HG03457 (cell line): ENCODE measurements at regions not wholly inside any gene's neighbourhood (a gene's known extent, or its start where the extent isn't known, plus 50 kb on each side); places are given as distances from the start of the nearest gene placed in this dataset.
A peak's percentile ranks its signal among the peaks of the same experiment; 100 is the strongest.
"Not testable (repeated sequence)": the region's sequence is repeated elsewhere in the genome, so short reads cannot be mapped to it uniquely, and the experiment has no call there.

ENCODE experiments used
- ATAC-seq: cut with Tn5 transposase; IDR thresholded peaks from one replicate; pipeline ENCODE4 v1.9.1; 2021; ENCODE audit warnings: moderate number of reproducible peaks; ENCODE audit not compliant: unreplicated experiment

DNA sequence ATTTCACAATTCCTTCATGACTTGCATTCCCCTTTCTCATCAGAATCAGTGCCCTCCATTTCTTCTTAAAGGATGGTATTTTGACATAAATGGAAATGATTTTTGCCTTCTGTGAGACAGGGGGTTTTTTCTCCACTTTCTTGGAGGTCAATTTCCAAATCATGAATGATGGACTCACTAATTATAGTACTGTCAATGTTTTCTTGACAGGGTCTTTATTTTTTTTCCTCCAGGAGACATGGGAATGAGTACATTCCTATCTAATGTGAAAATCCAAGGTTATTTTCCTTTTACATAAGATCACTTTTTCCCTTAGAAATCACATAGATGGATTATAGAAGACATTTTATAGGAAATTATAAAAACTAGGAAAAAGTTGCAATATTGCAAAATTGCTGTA lies 141.7 kb downstream of the SPATA31A6 start:
- ATAC-seq, result not testable (repeated sequence)

DNA sequence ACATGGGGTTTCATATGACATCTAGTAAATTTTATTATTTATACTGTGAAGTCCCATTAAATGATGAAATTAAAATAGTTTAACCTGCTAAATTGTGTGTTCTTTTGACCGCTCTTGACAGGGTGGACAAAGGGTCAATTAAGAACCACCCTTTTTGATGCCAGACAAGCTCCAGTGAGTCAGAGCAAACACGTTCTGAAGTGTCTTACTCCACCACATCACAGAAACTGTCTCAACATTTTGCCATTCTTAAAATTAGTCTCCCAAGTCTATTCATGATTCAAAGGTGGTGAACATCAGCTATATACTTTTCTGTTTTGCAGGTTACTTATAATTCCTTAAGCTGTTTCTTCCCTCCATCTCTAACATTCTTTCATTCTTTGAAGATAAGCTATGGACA lies 142.1 kb downstream of the SPATA31A6 start:
- not testable (repeated sequence) for ATAC-seq

DNA sequence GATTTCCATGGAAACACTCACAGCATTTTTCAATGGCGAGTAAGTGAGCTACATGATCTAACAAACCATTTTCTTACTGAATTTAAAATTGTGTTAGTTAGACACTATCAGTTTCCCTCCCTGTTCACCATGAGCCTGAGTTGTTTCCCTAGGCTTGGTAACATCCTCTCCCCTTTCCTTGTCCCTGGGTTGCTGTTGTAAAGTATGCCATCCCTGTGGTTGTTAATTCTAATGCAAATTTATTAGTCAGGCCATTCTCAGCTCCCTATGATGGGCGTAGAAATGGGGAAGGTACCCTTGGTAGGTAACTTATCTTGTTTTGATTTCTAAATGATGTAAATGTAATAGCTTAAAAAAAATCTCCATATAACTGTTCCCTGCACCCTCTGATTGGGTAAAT lies 143.0 kb downstream of the SPATA31A6 start:
- not testable (repeated sequence) for ATAC-seq

DNA sequence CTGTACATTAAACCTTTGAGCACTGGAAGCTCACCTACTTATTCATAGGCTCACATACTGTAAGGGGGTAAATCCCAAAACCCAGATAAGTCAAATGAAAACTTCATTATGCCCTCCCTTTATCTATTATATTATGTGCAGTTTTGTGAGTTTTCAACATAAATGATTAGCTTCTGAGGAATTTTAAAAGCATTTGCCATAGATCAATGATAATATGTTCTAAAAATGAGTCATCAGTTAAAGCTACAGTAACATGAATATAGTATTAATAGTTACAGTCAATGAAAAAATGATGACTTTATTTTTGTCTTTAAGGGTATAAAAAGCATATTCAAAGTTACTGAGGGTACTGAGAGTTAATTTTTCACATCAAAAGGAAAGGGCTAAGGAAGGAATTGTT lies 151.9 kb downstream of the SPATA31A6 start:
- not testable (repeated sequence) for ATAC-seq

DNA sequence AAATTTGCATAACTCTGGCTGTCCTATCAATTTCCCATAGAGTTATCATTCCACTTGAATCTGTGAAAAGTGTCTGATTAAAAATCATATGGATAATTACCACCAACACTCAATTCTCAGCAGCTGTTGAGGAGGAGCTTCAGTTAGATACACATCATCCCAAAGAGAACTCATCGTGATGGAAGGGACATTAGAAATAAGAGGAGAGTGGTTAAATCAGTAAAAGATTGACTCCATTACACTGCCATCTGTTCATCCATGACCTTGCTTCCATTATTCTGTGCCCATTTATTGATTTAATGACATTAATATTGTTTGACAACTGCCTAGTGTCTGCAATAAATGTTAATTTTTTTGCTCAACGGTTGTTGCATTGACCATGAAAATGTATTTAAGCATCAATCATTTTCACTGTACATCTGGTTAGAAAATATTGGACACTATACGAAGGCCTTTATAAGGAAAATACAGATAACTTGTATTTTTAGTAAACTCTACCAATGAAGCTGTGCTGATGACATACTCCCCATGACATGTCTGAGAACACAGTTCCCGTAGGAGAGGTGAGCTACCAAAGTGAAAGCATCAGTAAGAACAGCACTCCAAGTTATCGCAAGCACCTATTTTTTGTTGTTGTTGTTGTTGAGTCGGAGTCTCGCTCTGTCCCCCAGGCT lies 152.7 kb downstream of the SPATA31A6 start:
- ATAC-seq, result not testable (repeated sequence)

DNA sequence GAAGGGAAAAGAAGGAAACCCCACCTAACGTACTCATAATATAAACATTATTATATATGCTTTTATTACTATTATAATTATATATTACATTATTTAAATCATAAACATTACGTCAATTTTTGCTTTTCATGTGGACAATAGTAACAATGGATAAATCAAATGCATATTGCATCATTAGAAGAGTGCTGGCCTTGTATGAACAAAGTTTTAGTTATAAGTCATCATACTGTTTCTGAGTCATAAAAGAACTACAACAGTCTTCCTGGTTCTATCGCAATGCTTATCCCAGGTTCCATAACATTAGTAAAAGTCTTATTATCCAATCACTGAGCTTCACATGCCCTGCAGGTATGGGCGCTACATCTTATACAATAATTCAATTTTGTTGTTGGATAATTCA lies 154.8 kb downstream of the SPATA31A6 start:
- ATAC-seq, result not testable (repeated sequence)

DNA sequence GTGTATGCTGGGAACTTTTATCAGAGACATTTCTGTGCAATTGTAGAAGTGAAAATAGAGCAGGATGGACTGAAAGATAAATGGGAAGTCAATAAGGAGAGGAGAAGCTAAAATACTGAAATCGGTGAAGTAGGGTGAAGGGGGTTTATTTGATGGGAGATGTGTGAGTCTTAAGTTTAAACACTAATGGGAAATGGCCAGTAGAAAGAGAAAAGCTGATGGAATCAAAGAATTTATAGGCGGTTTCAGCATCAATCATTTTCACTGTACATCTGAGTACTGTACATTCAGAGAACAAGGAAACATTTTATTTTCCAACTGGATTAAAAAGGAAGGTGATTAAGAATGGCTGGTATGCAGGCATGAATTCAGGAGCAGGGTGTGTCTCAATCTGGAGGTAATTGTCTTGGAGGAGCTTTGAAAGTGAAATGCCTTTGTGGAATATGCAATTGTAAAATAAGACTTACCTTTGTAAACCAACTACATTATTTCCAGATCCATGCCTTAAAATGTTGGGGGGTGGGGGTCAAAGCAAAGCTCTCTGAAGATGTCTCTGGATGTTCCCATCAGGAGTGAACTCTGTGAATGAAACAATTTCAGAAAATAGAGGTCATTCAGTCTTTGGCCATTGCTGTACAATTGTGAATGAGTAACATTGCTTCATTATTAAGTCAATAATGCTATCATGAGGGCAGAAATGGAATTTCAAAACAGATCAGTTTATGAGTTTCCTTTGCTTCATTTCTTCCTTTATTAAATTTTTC lies 156.4 kb downstream of the SPATA31A6 start:
- not testable (repeated sequence) for ATAC-seq

DNA sequence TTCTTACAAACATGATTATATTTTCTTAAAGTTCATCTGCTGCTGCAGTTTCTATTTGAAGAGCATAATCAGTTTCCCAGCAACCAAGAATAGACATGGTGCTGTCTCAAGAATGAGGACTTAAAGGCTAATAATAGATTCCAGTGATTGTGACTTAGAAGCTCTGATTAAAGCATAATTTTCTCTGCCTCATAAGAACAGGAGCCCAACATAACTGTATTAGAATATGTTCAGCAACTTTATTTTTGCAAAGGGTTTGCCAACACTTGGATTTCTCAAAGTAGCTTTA lies 156.9 kb downstream of the SPATA31A6 start:
- not testable (repeated sequence) for ATAC-seq

DNA sequence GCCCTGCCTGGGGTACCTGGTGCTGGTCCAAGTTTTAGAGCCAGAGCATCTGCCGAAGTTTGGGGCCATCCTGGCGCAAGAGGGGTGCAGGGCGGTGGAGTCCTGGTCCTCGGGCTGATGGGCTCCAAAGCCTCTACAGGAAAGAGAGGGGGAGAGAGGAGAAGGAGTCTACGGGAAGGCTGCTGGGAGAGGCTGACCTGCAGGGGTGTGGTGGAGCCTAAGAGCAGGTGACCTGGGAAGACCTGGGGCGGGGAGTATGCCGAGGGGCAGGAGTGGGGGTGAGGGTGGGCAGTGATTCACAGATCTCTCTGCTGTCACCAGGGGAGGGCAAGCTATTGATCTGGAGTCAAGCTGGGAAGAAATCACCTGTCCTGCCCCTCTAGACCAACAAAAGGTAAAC lies 158.4 kb downstream of the SPATA31A6 start:
- not testable (repeated sequence) for ATAC-seq

DNA sequence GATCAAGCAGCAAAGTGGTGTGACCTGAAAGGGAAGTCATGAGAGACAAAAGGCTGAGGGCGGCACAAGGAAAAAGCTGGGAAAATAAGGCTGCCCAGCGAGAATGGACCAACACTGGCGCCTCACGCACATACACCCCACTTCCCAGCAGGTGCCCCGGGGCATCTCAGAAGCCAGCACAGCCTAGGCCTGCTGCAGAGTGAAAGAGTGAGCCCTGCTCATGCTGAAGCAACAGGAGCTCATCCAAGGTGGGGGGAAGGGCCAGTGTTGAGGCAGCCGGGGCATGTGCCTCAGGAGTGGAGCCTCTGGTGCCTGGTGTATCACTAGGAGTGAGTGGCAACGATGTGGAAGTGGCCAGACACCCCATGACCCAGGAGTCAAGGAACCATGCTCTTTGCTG lies 158.8 kb downstream of the SPATA31A6 start:
- ATAC-seq, result not testable (repeated sequence)

DNA sequence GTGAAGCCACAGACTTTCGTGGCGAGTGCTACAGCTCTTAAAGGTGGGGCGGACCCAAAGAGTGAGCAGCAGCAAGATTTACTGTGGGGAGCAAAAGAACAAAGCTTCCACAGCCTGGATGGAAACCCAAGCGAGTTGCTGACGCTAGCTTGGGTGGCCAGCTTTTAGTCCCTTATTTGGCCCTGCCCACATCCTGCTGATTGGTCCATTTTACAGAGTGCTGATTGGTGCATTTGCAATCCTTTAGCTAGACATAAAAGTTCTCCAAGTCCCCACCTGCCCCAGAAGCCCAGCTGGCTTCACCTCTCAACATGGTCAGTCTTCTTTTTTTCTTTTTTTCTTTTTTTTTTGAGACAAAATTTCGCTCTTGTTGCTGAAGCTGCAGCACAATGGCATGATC lies 161.0 kb downstream of the SPATA31A6 start:
- ATAC-seq, result not testable (repeated sequence)

DNA sequence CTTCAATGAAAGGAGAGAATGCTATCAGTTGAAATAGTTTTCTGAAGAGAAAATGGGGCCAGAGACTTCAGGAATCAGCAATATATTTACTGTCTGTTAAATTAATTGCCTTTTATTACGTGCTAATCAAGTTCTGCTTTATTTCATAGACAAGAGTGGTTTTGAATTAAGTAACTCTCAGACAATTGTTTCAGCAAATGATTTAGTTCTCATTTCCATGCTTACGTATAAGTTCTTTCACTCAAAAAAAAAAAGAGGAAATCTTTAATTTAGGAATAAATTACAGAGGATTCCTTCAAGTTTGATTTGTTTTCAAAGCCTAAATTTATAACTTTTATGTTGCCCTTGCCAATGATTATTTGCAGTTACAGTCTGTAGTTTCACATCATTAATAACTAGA lies 163.5 kb downstream of the SPATA31A6 start:
- ATAC-seq, result not testable (repeated sequence)

DNA sequence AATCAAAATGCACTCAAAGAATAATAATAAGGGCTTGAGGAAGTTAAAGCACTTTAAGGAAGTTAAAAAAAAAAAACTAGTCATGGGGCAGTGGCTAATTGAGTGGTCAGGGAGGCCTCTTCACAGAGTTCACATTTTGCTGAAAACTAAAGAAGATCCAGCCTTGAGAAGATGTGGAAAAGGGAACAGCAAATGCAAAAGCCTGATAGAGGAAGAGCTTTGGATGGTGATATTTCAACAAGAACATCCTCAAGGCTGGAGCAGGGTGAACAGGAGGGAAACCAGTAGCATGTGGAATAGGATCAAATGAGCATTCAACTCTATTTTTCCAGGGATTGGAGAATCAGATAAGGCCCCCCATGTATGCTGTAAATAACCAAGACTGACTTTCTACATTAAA lies 165.7 kb downstream of the SPATA31A6 start:
- ATAC-seq, result not testable (repeated sequence)

DNA sequence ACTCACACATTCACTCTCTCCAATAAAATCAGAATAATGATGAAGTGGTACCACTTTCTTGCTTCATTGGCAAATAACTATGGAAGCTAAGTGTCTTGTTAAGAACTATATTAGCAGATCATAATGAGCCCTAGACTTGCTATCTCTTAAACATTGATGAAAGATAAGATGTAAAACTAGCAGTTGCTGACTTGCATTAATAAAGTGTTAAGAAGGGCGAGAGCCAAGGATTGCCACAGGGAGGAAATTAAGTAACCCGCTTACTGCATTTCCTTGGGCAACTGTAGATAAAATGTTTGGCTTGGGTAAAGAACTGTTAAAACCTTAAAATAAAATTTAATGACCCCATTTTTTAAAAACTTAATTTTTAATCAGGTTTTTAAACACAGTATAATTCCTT lies 167.0 kb downstream of the SPATA31A6 start:
- ATAC-seq, result not testable (repeated sequence)

DNA sequence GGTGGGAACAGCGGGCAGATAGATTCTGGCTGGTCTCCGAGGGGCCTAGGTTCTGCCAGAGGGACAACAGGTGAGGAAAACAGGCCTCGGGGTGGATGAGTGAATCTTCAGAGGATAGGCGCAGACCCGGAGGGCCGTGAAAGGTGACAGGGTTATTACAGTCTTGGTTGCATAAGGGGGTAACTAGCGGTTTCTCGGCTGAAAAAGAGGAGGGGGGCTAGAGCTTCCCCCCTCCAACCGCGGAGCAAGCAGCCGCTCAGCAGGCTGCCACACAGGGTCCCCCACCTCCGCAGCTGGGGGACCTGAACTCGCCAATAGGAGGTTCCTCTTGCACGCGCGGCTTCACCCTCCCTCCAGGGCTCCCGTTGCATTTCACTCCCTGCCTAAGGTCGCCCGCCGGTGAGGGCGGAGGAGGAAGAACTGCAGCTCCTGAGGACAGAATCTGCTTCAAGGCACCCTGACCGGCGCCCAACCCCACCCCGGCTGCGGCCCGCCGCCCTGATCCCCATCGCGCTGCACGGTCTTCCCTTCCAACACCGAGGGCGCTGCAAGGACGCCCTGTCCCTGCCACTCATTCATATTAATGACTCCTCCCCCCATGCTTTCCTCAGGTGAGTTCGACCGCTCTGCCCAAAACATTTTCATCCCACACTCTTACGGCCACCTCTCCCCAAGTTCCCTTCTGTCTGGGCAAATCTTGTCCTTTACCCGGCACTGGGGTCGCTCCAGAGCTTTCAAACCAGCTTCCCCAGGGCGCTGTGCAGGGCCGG lies 174.3 kb downstream of the SPATA31A6 start:
- ATAC-seq, result not testable (repeated sequence)

DNA sequence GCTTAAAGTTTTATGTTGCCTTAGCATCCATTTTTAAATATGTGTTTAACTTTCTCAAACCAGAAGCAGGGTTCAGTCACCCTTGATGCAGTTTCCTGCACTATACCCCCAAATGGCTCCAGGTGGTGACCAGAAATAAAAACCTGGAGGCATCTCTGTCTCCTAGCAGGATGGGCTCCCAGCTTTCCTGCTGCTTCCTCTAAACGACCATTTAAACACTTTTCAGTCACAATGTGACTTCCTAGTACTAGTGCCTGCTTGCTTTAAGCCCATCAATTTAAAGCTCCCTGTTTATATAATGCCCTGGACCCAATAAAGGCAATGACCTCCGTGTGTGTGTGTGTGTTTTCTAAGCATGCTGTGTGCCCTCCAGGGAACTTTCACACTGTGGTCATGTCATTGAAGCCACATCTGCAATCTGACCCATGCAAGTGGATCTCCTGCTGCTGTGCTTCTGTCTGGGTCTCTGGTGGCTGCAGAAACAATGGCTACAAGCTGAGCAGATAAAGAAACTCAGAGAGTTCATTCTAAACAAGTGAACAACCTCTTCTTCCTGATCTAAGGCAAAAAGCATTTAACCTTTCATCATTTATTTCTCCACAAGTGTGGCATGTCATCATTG lies 175.3 kb downstream of the SPATA31A6 start:
- not testable (repeated sequence) for ATAC-seq

DNA sequence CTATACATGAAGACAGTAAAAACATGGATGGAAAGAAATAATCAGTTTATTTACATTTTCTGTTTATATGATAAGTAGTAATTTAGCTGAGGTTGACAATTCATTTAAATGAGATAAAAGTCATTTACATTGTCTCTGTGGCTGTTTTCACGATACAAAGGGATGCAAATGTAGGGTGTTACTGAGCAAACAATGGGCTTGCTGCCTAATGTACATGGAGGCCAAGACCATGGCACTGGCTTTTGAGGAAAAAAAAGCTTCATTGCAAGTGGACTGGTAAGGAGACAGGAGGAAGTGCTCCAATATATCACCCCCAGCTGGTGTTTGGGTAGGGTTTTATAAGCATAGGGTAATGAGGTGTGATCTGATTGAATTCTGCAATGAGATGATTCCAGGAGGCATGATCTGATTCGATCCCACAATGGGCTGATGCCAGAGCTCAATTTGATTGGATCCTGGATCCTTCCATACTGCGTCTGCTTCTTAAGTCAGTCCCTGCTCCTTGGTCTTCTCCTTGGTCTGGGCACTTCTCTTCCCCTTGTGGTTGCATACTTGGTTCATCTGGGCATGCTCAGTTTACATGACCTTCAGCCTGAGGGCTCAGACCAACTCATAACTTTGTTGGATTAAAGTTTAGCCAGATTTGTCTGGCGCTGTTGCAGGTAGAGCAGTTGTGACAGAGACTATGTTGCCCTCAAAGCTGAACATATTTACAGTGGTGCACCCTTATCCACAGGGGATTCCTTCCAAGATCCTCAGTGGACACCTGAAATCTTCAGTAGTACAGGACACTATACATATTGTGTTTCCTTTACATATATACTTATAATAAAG lies 181.2 kb downstream of the SPATA31A6 start:
- peak; percentile 26 for ATAC-seq

DNA sequence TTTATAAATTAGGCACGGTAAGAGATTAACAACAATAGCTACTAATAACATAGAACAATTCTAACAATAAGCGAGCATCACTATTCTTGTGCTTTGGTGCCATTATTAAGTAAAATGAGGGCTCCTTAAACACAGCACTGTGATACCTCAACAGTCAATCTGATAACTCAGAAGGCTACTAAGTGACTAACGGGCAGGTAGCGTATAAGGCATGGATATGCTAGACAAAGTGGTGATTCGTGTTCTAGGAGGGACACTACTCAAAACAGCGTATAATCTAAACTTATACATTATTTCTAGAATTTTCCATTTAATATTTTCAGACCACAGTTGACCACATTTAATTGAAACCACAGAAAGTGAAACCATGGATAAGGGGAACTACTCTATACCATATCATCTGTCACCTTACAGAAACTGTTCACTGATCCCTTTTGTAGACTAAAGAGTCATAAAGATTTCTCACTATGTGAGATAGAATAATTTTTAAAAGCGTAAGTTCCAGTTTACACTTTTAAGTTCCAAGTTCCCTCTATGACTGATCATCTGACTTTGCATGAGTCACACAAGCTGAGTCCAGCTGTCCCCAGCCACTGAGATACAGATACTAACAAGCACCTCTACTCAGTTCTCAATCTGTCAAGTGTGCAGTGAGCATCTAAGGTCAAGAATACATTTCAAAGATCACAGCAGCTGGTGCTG lies 181.9 kb downstream of the SPATA31A6 start:
- peak; percentile 84 for ATAC-seq

DNA sequence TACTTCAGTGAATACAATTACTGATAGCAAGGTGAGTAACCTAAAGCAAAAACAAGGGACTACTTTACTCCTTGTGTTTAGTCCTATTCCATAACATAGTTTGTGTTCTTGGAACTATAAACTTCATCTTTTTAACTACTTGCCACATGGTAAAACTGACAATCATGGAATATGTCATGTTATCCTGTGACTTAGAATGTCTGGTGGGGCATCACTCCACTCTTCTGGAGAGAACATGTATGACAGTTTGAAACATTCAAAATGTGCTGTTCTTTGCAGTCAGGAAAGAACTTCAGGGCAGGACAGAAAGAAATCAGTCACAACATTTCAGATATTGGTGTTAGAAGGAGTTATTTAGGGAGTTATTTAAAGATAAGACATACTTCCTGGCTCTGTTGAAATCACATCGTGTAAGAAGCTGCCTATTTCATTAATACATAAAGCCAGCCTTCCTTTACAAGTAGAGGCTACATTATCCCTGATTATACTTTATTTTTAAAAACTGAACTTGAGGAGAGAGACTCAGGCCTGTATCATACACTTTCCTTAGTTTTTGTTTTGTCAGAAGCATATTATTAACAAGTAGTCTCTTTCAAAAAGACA lies 184.9 kb downstream of the SPATA31A6 start:
- not testable (repeated sequence) for ATAC-seq
